ENCODE measurements at regions not wholly inside any gene's neighbourhood (a gene's known extent, or its start where the extent isn't known, plus 50 kb on each side); places are given as distances from the start of the nearest gene placed in this dataset.

- DNase-seq (ENCODE audit: insufficient read length): no peak
- no peak for TF ChIP-seq TAF1 (IDR thresholded peaks at IDR 0.05; ENCODE audit: borderline replicate concordance, low read depth, low read length)
- no peak for TF ChIP-seq POLR2A (IDR thresholded peaks at IDR 0.05; ENCODE audit: low read depth, low read length)
- TF ChIP-seq POLR2AphosphoS5 (IDR thresholded peaks at IDR 0.05; ENCODE audit: low read depth, low read length): no peak
- no peak for FAIRE-seq
Observed at GRCh38 chr9:111158999-111159398, 120.7 kb upstream of the LPAR1 start.

GRCh38 chr9:111158363-111158762, 120.1 kb upstream of the LPAR1 start:
- TF ChIP-seq POLR2AphosphoS5 (IDR thresholded peaks at IDR 0.05; ENCODE audit: low read depth, low read length) (no peak), POLR2A (IDR thresholded peaks at IDR 0.05; ENCODE audit: low read depth, low read length) (no peak), TAF1 (IDR thresholded peaks at IDR 0.05; ENCODE audit: borderline replicate concordance, low read depth, low read length) (no peak)
- FAIRE-seq (no peak), DNase-seq (ENCODE audit: insufficient read length) (no peak)

DNA sequence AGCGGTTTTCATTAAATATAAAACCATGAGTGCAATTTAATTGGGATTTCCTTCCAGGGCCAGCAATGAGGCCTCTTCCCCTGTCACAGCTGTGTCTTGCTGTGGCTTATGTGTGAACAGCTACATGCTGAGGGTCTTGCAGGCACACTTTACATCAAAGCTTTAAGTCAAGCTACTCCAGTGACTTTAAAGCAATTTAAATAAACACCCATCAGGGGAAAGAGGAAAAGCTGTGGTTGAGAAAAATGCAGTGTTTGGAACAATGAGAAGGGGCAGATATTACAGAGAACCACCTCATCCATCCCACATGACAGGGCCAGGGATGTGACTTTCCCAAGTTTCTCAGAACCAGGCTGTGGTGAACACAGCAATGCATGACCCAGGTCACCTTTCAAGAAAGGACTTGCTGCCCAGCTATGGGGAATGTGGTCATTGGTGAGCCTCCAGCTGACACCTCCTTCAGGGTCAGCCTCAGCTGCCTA, 115.9 kb upstream of the LPAR1 start:
- DNase-seq (ENCODE audit: insufficient read length): no peak
- TF ChIP-seq TAF1 (IDR thresholded peaks at IDR 0.05; ENCODE audit: borderline replicate concordance, low read depth, low read length): no peak
- TF ChIP-seq POLR2A (IDR thresholded peaks at IDR 0.05; ENCODE audit: low read depth, low read length): no peak
- TF ChIP-seq POLR2AphosphoS5 (IDR thresholded peaks at IDR 0.05; ENCODE audit: low read depth, low read length): no peak
- no peak for FAIRE-seq

DNA sequence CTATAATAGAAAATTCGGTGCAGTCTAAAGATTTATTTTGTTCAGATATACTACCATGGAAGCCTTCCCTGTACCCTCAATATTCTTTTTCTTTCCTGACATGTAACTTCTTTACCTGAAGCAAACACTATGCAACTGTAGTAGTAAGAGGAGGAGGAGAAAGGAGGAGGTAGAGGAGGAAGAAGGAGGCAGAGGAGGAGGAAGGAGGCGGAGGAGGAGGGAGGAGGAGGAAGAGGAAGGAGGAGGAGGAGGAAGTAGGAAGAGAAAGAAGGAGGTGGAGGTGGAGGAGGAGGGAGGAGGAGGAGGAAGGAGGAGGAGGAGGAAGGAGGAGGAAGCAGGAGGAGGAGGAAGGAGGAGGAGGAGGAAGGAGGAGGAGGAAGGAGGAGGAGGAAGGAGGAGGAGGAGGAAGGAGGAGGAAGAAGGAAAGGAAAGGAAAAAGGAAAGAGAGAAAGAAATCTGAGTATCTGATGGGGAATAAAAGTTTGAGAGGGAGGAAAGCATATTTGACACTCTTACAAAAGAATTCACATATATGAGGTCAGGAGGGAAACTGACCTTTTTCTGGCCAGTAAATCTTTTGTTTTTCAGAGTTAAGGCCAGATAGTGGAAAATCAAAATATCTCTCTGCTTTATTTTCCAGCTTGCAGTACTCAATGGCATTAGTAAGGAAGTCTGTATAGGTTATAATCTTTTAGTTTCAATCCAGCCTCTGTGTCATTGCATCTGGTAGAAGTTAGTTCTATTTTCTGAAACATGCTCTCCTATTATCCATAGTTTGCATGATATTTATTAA, 114.5 kb upstream of the LPAR1 start:
- TF ChIP-seq POLR2AphosphoS5 (IDR thresholded peaks at IDR 0.05; ENCODE audit: low read depth, low read length) (no peak), TAF1 (IDR thresholded peaks at IDR 0.05; ENCODE audit: borderline replicate concordance, low read depth, low read length) (no peak), POLR2A (IDR thresholded peaks at IDR 0.05; ENCODE audit: low read depth, low read length) (no peak)
- FAIRE-seq (no peak), DNase-seq (ENCODE audit: insufficient read length) (no peak)

GRCh38 chr9:111151537-111151936, 113.3 kb upstream of the LPAR1 start:
- DNase-seq (ENCODE audit: insufficient read length): no peak

DNA sequence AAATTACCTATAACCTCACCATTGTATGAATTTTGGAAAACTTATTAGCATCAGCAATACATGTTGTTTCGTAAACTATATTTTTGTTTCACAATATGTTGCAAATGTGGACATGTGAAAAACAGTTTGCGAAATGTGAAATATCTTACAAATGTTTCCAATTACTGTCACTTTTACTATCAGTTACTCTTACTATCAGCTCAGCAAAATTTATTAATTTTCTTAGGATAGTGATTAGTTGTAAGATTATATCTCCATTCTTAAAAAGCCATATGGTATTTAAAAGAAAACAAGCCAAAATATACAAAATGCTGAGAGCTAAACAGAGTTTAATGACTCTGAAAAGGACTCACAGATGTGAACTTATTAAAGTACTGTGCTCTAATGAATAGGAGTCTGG, 111.9 kb upstream of the LPAR1 start:
- FAIRE-seq (no peak), DNase-seq (ENCODE audit: insufficient read length) (no peak)
- TF ChIP-seq POLR2AphosphoS5 (IDR thresholded peaks at IDR 0.05; ENCODE audit: low read depth, low read length) (no peak), POLR2A (IDR thresholded peaks at IDR 0.05; ENCODE audit: low read depth, low read length) (no peak)

More at GRCh38 chr9:111151537-111151936, 113.3 kb upstream of the LPAR1 start:
- TF ChIP-seq POLR2AphosphoS5 (IDR thresholded peaks at IDR 0.05; ENCODE audit: low read depth, low read length) (no peak), TAF1 (IDR thresholded peaks at IDR 0.05; ENCODE audit: borderline replicate concordance, low read depth, low read length) (no peak), POLR2A (IDR thresholded peaks at IDR 0.05; ENCODE audit: low read depth, low read length) (no peak)
- FAIRE-seq: no peak

DNA sequence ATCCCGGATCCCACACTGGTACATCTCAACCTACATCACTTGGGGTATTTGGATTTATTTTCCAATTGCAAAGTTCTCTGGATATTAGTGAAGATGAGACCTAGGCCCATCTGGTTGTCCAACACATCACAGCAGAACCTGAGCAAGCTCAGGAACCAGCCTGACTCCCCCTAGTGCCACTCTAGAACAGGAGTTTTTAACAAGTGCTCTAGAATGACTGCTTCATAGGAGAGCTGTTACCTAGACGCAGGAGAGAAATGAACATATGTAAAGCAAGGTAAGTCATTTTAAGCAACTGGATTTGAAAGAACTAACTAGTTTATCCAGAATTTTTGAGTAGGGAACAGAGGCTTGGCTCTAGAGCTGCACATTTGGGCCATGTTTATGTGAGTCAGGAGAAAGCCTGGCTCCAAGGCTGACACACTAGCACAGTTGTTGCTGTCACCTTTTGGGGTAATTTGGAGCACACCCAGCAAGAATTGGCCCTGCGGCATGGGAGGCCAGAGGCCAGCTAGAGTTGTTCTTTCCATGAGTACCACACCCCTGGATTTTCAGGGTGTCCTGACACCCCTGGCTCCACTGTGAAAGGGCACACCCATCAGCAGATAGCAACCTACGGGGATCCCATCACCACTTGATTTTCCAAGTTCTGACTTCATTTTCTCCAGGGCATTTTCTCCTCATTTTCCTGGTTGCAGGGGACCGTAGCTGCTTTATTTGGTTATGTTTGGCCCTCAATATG, 110.9 kb upstream of the LPAR1 start:
- FAIRE-seq (no peak), DNase-seq (ENCODE audit: insufficient read length) (no peak)
- TF ChIP-seq POLR2AphosphoS5 (IDR thresholded peaks at IDR 0.05; ENCODE audit: low read depth, low read length): no peak
- no peak for TF ChIP-seq POLR2A (IDR thresholded peaks at IDR 0.05; ENCODE audit: low read depth, low read length)
- TF ChIP-seq TAF1 (IDR thresholded peaks at IDR 0.05; ENCODE audit: borderline replicate concordance, low read depth, low read length): no peak

- no peak for FAIRE-seq
- no peak for DNase-seq (ENCODE audit: insufficient read length)
- TF ChIP-seq TAF1 (IDR thresholded peaks at IDR 0.05; ENCODE audit: borderline replicate concordance, low read depth, low read length) (no peak), POLR2A (IDR thresholded peaks at IDR 0.05; ENCODE audit: low read depth, low read length) (no peak), POLR2AphosphoS5 (IDR thresholded peaks at IDR 0.05; ENCODE audit: low read depth, low read length) (no peak)
Observed at GRCh38 chr9:111148052-111149017, 110.1 kb upstream of the LPAR1 start.

DNA sequence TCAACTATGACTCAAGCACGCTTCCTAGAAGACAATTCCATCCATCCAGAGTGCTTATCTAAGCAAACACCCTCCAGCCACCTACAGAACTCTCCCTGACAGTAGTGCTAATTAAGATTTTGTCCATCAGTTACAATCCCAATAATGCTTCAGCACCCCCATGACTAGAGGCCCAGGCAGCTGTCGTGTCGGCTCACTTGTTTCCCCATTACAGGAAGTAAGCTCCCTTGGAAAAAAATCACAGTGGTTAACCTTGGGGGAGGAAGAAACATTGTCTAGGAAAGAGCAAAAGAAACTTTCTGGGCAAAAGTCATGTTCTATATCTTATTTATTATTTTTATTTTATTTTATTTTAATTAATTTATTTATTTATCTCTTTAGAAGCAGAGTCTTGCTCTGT, 108.8 kb upstream of the LPAR1 start:
- FAIRE-seq (no peak), DNase-seq (ENCODE audit: insufficient read length) (no peak)
- no peak for TF ChIP-seq POLR2A (IDR thresholded peaks at IDR 0.05; ENCODE audit: low read depth, low read length)
- TF ChIP-seq TAF1 (IDR thresholded peaks at IDR 0.05; ENCODE audit: borderline replicate concordance, low read depth, low read length): no peak
- no peak for TF ChIP-seq POLR2AphosphoS5 (IDR thresholded peaks at IDR 0.05; ENCODE audit: low read depth, low read length)

DNA sequence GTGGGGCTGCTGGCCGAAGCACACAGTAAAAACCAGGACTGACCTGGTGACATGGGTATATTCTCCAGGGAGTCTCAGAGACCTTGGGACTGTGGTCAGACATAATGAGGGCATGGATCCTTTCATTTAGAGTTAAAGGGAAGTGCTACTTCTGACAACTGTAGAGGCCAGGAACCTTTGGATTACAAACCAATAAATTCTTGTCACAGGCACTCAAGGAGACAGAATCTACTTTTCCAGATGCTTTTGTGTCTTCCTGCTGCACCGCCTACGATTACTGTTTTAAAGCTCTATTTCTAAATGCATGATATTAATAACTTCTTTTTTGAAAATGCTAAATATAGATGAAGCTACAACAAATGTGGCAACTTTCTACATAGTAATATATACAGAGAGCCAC, 106.5 kb upstream of the LPAR1 start:
- TF ChIP-seq TAF1 (IDR thresholded peaks at IDR 0.05; ENCODE audit: borderline replicate concordance, low read depth, low read length): no peak
- TF ChIP-seq POLR2AphosphoS5 (IDR thresholded peaks at IDR 0.05; ENCODE audit: low read depth, low read length): no peak
- TF ChIP-seq POLR2A (IDR thresholded peaks at IDR 0.05; ENCODE audit: low read depth, low read length): no peak
- no peak for DNase-seq (ENCODE audit: insufficient read length)
- no peak for FAIRE-seq

- no peak for FAIRE-seq
- TF ChIP-seq POLR2AphosphoS5 (IDR thresholded peaks at IDR 0.05; ENCODE audit: low read depth, low read length) (no peak), POLR2A (IDR thresholded peaks at IDR 0.05; ENCODE audit: low read depth, low read length) (no peak), TAF1 (IDR thresholded peaks at IDR 0.05; ENCODE audit: borderline replicate concordance, low read depth, low read length) (no peak)
- no peak for DNase-seq (ENCODE audit: insufficient read length)
Observed at GRCh38 chr9:111136180-111136579, 97.9 kb upstream of the LPAR1 start.

Data from GM12892 (cell line).